ENCODE measurements at regions not wholly inside any gene's neighbourhood (a gene's known extent, or its start where the extent isn't known, plus 50 kb on each side); places are given as distances from the start of the nearest gene placed in this dataset.

GRCh38 chr10:131429141-131429540 is 117.6 kb upstream of the TCERG1L start:
- H3K4me1 Mint-ChIP-seq (ENCODE audit: low read depth): no peaks in the 10 kb centered on the region
- no peaks in the 10 kb centered on the region for H3K27me3 Mint-ChIP-seq (ENCODE audit: low read depth)
- DNase-seq (no peak), ATAC-seq (replicated peaks in 1 of 2) (no peak)
- H3K36me3 Mint-ChIP-seq (ENCODE audit: insufficient read depth in 2 of 2): no peaks in the 10 kb centered on the region
- H3K9me3 Mint-ChIP-seq: no peaks in the 10 kb centered on the region
- H3K4me3 Mint-ChIP-seq: no peak overlapping the region
- no peak overlapping the region for H3K27ac Mint-ChIP-seq

- Mint-ChIP-seq H3K27ac (no peak overlapping the region), H3K9me3 (no peaks in the 10 kb centered on the region)
Observed at GRCh38 chr10:131429942-131430341, 118.4 kb upstream of the TCERG1L start.

GRCh38 chr10:131430716-131431412 is 119.3 kb upstream of the TCERG1L start:
- Mint-ChIP-seq H3K27ac (no peak overlapping the region), H3K9me3 (no peaks in the 10 kb centered on the region), H3K4me1 (ENCODE audit: low read depth) (no peaks in the 10 kb centered on the region), H3K4me3 (no peak overlapping the region), H3K27me3 (ENCODE audit: low read depth) (no peaks in the 10 kb centered on the region), H3K36me3 (ENCODE audit: insufficient read depth in 2 of 2) (no peaks in the 10 kb centered on the region)
- no peak for ATAC-seq (replicated peaks in 1 of 2)
- DNase-seq: no peak

More at GRCh38 chr10:131429942-131430341, 118.4 kb upstream of the TCERG1L start:
- H3K4me3 Mint-ChIP-seq: no peak overlapping the region
- no peak for ATAC-seq (replicated peaks in 1 of 2)
- no peaks in the 10 kb centered on the region for H3K36me3 Mint-ChIP-seq (ENCODE audit: insufficient read depth in 2 of 2)
- no peaks in the 10 kb centered on the region for H3K27me3 Mint-ChIP-seq (ENCODE audit: low read depth)
- no peaks in the 10 kb centered on the region for H3K4me1 Mint-ChIP-seq (ENCODE audit: low read depth)
- no peak for DNase-seq

- Mint-ChIP-seq H3K9me3 (no peaks in the 10 kb centered on the region), H3K4me3 (no peak overlapping the region), H3K27ac (no peak overlapping the region), H3K27me3 (ENCODE audit: low read depth) (no peaks in the 10 kb centered on the region), H3K36me3 (ENCODE audit: insufficient read depth in 2 of 2) (no peaks in the 10 kb centered on the region), H3K4me1 (ENCODE audit: low read depth) (no peaks in the 10 kb centered on the region)
- DNase-seq: no peak
- no peak for ATAC-seq (replicated peaks in 1 of 2)
Observed at GRCh38 chr10:131431533-131431932, 120.0 kb upstream of the TCERG1L start.

GRCh38 chr10:131431978-131432690 is 120.6 kb upstream of the TCERG1L start:
- H3K9me3 Mint-ChIP-seq: no peaks in the 10 kb centered on the region
- ATAC-seq (replicated peaks in 1 of 2) (no peak), DNase-seq (no peak)
- no peak overlapping the region for H3K27ac Mint-ChIP-seq
- H3K4me1 Mint-ChIP-seq (ENCODE audit: low read depth): no peaks in the 10 kb centered on the region
- H3K36me3 Mint-ChIP-seq (ENCODE audit: insufficient read depth in 2 of 2): no peaks in the 10 kb centered on the region
- no peak overlapping the region for H3K4me3 Mint-ChIP-seq
- no peaks in the 10 kb centered on the region for H3K27me3 Mint-ChIP-seq (ENCODE audit: low read depth)

- no peaks in the 10 kb centered on the region for H3K9me3 Mint-ChIP-seq
Observed at GRCh38 chr10:131433568-131433967, 122.0 kb upstream of the TCERG1L start.

GRCh38 chr10:131435232-131435631 is 123.7 kb upstream of the TCERG1L start:
- ATAC-seq (replicated peaks in 1 of 2): no peak
- Mint-ChIP-seq H3K36me3 (ENCODE audit: insufficient read depth in 2 of 2) (no peaks in the 10 kb centered on the region), H3K27me3 (ENCODE audit: low read depth) (no peaks in the 10 kb centered on the region), H3K4me1 (ENCODE audit: low read depth) (no peaks in the 10 kb centered on the region), H3K4me3 (no peak overlapping the region), H3K9me3 (no peaks in the 10 kb centered on the region), H3K27ac (no peak overlapping the region)
- DNase-seq: no peak

More at GRCh38 chr10:131433568-131433967, 122.0 kb upstream of the TCERG1L start:
- H3K27ac Mint-ChIP-seq: no peak overlapping the region
- ATAC-seq (replicated peaks in 1 of 2) (no peak), DNase-seq (no peak)
- no peak overlapping the region for H3K4me3 Mint-ChIP-seq
- H3K36me3 Mint-ChIP-seq (ENCODE audit: insufficient read depth in 2 of 2): no peaks in the 10 kb centered on the region
- H3K27me3 Mint-ChIP-seq (ENCODE audit: low read depth): no peaks in the 10 kb centered on the region
- no peaks in the 10 kb centered on the region for H3K4me1 Mint-ChIP-seq (ENCODE audit: low read depth)

- H3K36me3 Mint-ChIP-seq (ENCODE audit: insufficient read depth in 2 of 2): no peaks in the 10 kb centered on the region
- no peak for DNase-seq
- H3K27me3 Mint-ChIP-seq (ENCODE audit: low read depth): no peaks in the 10 kb centered on the region
- ATAC-seq (replicated peaks in 1 of 2): no peak
- no peaks in the 10 kb centered on the region for H3K4me1 Mint-ChIP-seq (ENCODE audit: low read depth)
- no peak overlapping the region for H3K4me3 Mint-ChIP-seq
- H3K27ac Mint-ChIP-seq: no peak overlapping the region
- no peaks in the 10 kb centered on the region for H3K9me3 Mint-ChIP-seq
Observed at GRCh38 chr10:131435760-131436457, 124.4 kb upstream of the TCERG1L start.

GRCh38 chr10:131436458-131436857 is 124.9 kb upstream of the TCERG1L start:
- DNase-seq: no peak
- H3K4me3 Mint-ChIP-seq: no peak overlapping the region
- H3K27me3 Mint-ChIP-seq (ENCODE audit: low read depth): no peaks in the 10 kb centered on the region
- H3K4me1 Mint-ChIP-seq (ENCODE audit: low read depth): no peaks in the 10 kb centered on the region
- no peaks in the 10 kb centered on the region for H3K9me3 Mint-ChIP-seq
- no peak for ATAC-seq (replicated peaks in 1 of 2)
- H3K27ac Mint-ChIP-seq: no peak overlapping the region
- no peaks in the 10 kb centered on the region for H3K36me3 Mint-ChIP-seq (ENCODE audit: insufficient read depth in 2 of 2)

GRCh38 chr10:131437556-131438475 is 126.3 kb upstream of the TCERG1L start:
- Mint-ChIP-seq H3K4me1 (ENCODE audit: low read depth) (no peaks in the 10 kb centered on the region), H3K36me3 (ENCODE audit: insufficient read depth in 2 of 2) (no peaks in the 10 kb centered on the region), H3K27ac (no peak overlapping the region), H3K9me3 (no peaks in the 10 kb centered on the region), H3K4me3 (no peak overlapping the region), H3K27me3 (ENCODE audit: low read depth) (no peaks in the 10 kb centered on the region)
- DNase-seq (no peak), ATAC-seq (replicated peaks in 1 of 2) (no peak)

- Mint-ChIP-seq H3K4me1 (ENCODE audit: low read depth) (no peaks in the 10 kb centered on the region), H3K9me3 (no peaks in the 10 kb centered on the region), H3K27ac (no peak overlapping the region), H3K36me3 (ENCODE audit: insufficient read depth in 2 of 2) (no peaks in the 10 kb centered on the region), H3K27me3 (ENCODE audit: low read depth) (no peaks in the 10 kb centered on the region), H3K4me3 (no peak overlapping the region)
- no peak for DNase-seq
- no peak for ATAC-seq (replicated peaks in 1 of 2)
Observed at GRCh38 chr10:131438665-131439064, 127.1 kb upstream of the TCERG1L start.

GRCh38 chr10:131439705-131440104 is 128.2 kb upstream of the TCERG1L start:
- Mint-ChIP-seq H3K9me3 (no peaks in the 10 kb centered on the region), H3K27me3 (ENCODE audit: low read depth) (no peaks in the 10 kb centered on the region), H3K27ac (no peak overlapping the region), H3K4me3 (no peak overlapping the region), H3K4me1 (ENCODE audit: low read depth) (no peaks in the 10 kb centered on the region), H3K36me3 (ENCODE audit: insufficient read depth in 2 of 2) (no peaks in the 10 kb centered on the region)
- DNase-seq (no peak), ATAC-seq (replicated peaks in 1 of 2) (no peak)

Data from activated T-cell treated with anti-CD3 and anti-CD28 coated beads, Interleukin-2, amount 50 U/mL, for 72 hours (primary cell).